H1 (cell line): ENCODE measurements at regions not wholly inside any gene's neighbourhood (a gene's known extent, or its start where the extent isn't known, plus 50 kb on each side); places are given as distances from the start of the nearest gene placed in this dataset.

Experiments
- ATF3 ChIP-seq: IDR thresholded peaks from 2 replicates; pipeline ENCODE4 v1.6.1; 2011; ENCODE audit warnings: low read depth, mild to moderate bottlenecking, low read length; ENCODE audit not compliant: insufficient read depth

DNA sequence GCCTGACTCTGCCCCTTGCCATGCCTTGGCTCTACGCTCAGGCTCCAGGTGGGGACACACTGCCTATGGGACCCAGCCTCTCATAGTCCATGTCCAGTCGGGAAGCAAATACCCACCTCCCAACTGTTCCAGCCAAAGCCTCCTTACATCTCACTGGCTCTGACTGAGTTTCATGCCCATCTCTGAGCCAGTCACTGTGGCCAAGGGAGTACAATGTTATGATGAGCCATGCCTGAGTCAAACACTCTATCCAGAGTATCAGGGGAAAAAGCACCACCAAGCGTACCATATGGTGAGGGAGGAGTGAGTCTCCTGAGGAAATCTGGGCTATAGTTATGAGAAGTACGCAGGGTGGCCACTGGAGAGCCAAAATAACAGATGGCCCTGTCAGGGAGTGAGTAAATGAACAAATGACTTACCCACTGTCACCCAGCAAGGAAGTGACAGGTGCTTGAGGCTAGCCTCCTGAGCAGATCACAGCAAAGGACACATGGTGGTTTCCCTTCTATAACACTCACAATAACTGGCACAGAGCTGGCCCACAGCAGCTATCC, 236.6 kb upstream of the GJB5 start (continued):
- no peak for TF ChIP-seq ATF3
